Liver (tissue), 3 donors: ENCODE measurements at regions not wholly inside any gene's neighbourhood (a gene's known extent, or its start where the extent isn't known, plus 50 kb on each side); places are given as distances from the start of the nearest gene placed in this dataset.

Experiments used
- ATF3 ChIP-seq: IDR thresholded peaks from 2 replicates; pipeline ENCODE4 v1.6.1; 2016; ENCODE audit warnings: antibody characterized with exemption
- CTCF ChIP-seq: fragments of 150-350 bp; IDR thresholded peaks from 2 replicates; pipeline ENCODE4 v1.5.1; 2017; ENCODE audit warnings: improper control_type of control experiment, low read depth, low read length; ENCODE audit not compliant: missing input control
- EGR1 ChIP-seq, 2 donors: IDR thresholded peaks; 2 replicates each; pipeline ENCODE4 v1.6.1; 2016 to 2018; ENCODE audit warnings: antibody characterized with exemption in 2 of 2, low read depth in 2 of 2
- HNF4G ChIP-seq: IDR thresholded peaks from 2 replicates; pipeline ENCODE4 v1.6.1; 2016; ENCODE audit warnings: antibody characterized with exemption
- JUND ChIP-seq, 2 donors: IDR thresholded peaks; 2 replicates each; pipeline ENCODE4 v1.6.1; 2016; ENCODE audit warnings: antibody characterized with exemption in 2 of 2
- MAX ChIP-seq: IDR thresholded peaks from 2 replicates; pipeline ENCODE4 v1.6.1; 2016; ENCODE audit warnings: antibody characterized with exemption
- NR2F2 ChIP-seq: IDR thresholded peaks from 2 replicates; pipeline ENCODE4 v1.6.1; 2016; ENCODE audit warnings: antibody characterized with exemption
- RAD21 ChIP-seq, 2 donors: IDR thresholded peaks; 2 replicates each; pipeline ENCODE4 v1.6.1; 2016; ENCODE audit warnings: antibody characterized with exemption in 2 of 2, mild to moderate bottlenecking in 2 of 2
- REST ChIP-seq: IDR thresholded peaks from 2 replicates; pipeline ENCODE4 v1.6.1; 2016; ENCODE audit warnings: antibody characterized with exemption, mild to moderate bottlenecking
- TAF1 ChIP-seq: conservative IDR thresholded peaks from 2 replicates; pipeline ENCODE4 v1.6.1; 2016; ENCODE audit warnings: antibody characterized with exemption, mild to moderate bottlenecking
- YY1 ChIP-seq: IDR thresholded peaks from 2 replicates; pipeline ENCODE4 v1.6.1; 2016; ENCODE audit warnings: antibody characterized with exemption, mild to moderate bottlenecking
- donor health status: healthy.
- donor health status: healthy.

- TF ChIP-seq CTCF (no peak), HNF4G (no peak), REST (no peak), JUND (IDR thresholded peaks at IDR 0.05) (no peak), MAX (no peak), EGR1 (IDR thresholded peaks at IDR 0.05; ENCODE audit: low read depth in 2 of 2) (no peak), ATF3 (no peak), TAF1 (no peak), YY1 (no peak), RAD21 (IDR thresholded peaks at IDR 0.05) (no peak), NR2F2 (no peak)
Observed at GRCh38 chr5:143521846-143522400, 118.4 kb upstream of the NR3C1 start.
